Mucosa of rectum (tissue), 2 donors: ENCODE measurements at regions not wholly inside any gene's neighbourhood (a gene's known extent, or its start where the extent isn't known, plus 50 kb on each side); places are given as distances from the start of the nearest gene placed in this dataset.
A peak's percentile ranks its signal among the peaks of the same experiment; 100 is the strongest.

Experiments
- H3K27ac ChIP-seq, 2 donors: one replicate each; pipeline ENCODE4 v1.7.0; 2013; ENCODE audit warnings: inconsistent platforms in 2 of 2, low read depth in 2 of 2, low read length in 2 of 2
- H3K27me3 ChIP-seq, 2 donors: one replicate each; pipeline ENCODE4 v1.7.0; 2013; ENCODE audit warnings: low read length in 2 of 2; ENCODE audit not compliant: control insufficient read depth in 2 of 2, insufficient read depth in 2 of 2
- H3K36me3 ChIP-seq, 2 donors: one replicate each; pipeline ENCODE4 v1.7.0; 2013; ENCODE audit warnings: low read length in 2 of 2; ENCODE audit not compliant: control insufficient read depth in 2 of 2, insufficient read depth in 2 of 2
- H3K4me1 ChIP-seq, 2 donors: one replicate each; pipeline ENCODE4 v1.7.0; 2013; ENCODE audit warnings: low read length in 2 of 2, mild to moderate bottlenecking in 1 of 2; ENCODE audit not compliant: control insufficient read depth in 2 of 2, insufficient read depth in 2 of 2
- H3K4me3 ChIP-seq, 2 donors: one replicate each; pipeline ENCODE4 v1.7.0; 2013; ENCODE audit warnings: low read length in 2 of 2
- H3K9ac ChIP-seq, 2 donors: one replicate each; pipeline ENCODE4 v1.7.0; 2013; ENCODE audit warnings: low read length in 2 of 2, low read depth in 1 of 2, mild to moderate bottlenecking in 1 of 2
- H3K9me3 ChIP-seq, 2 donors: one replicate each; pipeline ENCODE4 v1.7.0; 2013; ENCODE audit warnings: low read length in 2 of 2; ENCODE audit not compliant: control insufficient read depth in 2 of 2
- donor health status: healthy.
- donor health status: Normal muscosa, but diverticular disease.

DNA sequence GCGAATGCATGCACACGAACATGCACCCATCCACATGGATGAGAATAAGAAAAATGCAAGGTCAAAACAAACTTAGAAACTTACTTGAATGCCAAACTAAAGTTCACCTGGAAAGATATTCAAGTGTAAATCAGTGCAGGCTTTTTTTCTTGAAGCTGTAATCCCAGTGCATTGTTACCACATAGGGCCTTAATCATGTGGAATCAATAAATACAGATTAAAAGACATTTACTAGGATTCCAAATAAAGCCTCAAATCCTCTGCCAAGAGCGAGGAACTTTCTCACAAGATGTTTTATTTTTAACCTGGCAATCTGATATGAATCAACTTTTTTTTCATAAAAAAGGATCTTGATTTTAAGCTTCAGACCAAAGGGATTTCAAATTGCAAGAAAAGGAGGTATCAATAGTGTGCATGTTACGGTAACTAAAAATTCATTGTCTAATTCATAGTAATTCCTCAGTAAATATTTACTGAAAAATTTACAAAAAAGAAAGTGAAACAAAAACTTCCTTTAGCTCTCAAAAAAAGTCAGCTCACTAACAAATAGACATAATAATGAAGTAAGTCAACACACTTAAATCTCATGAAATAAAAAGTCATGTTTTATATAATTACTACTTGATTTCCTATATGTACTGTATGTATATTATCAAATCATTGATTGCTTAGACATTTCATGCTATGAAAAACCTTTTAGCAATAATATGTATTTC, 978.6 kb downstream of the PLOD2 start:
- Histone ChIP-seq H3K4me1 (no peaks in the 10 kb centered on the region), H3K4me3 (peak overlapping the region in 1 of 2 donors; percentile 13), H3K27me3 (no peaks in the 10 kb centered on the region), H3K9ac (no peak overlapping the region), H3K27ac (no peak overlapping the region), H3K9me3 (peaks cover 0 to 1% of the 10 kb centered on the region in 2 donors), H3K36me3 (no peaks in the 10 kb centered on the region)

DNA sequence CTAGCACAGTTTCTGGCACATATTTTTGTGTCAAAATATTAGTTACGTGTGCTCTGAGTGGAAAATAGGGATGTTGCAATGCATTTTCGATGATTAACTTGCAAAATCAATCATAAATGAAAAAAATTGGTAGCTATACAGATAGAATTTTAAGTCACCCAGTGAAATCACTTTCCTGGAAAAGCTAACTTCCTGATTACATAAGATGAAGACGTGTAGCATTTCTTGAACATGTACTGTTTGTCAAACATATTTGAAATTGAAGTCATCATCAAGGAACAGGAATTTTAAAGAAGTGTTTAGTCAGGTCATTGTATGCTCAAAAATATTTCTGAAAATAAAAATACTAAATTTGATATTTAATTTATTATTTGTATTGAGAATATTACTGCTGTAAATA, 977.7 kb downstream of the PLOD2 start:
- Histone ChIP-seq H3K27ac (no peak overlapping the region), H3K27me3 (no peaks in the 10 kb centered on the region)

DNA sequence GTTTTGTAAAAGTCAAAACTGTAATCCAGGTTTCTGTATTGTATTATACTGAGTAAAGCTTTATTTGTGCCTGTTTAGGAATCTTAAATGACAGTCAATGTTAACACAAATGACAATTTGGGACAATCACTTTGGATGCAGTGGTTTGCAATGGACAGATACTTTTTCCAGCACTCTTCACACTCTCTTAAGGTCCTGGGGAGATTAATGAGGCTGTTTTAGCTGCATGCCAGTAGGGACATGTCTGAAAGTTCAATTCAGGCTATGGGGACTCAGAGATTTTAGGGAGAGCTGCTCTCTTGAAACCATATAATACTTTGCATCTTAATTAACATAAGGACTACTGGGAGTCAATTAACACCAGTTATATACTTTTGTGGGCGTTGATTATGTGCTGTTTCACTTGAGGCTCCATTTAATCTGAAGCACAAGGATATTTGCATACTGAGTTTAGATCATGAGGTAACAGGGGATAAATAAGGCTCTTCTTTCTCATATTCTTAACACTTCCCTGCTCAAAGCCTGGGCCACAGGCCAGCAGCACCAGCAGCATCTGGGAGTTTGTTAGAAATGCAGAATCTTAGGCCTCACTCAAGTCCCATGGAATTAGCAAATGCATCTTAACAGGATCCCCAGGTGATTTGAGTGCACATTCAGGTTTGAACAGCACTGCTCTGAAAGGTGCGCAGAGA, 972.8 kb downstream of the PLOD2 start:
- Histone ChIP-seq H3K9ac (no peak overlapping the region), H3K36me3 (no peaks in the 10 kb centered on the region), H3K4me3 (no peak overlapping the region), H3K9me3 (peaks cover 0 to 3% of the 10 kb centered on the region in 2 donors), H3K27me3 (no peaks in the 10 kb centered on the region), H3K4me1 (no peaks in the 10 kb centered on the region), H3K27ac (no peak overlapping the region)

More for the DNA sequence above, 977.7 kb downstream of the PLOD2 start:
- Histone ChIP-seq H3K4me3 (no peak overlapping the region), H3K9ac (no peak overlapping the region), H3K9me3 (peaks cover 0 to 1% of the 10 kb centered on the region in 2 donors), H3K4me1 (no peaks in the 10 kb centered on the region), H3K36me3 (no peaks in the 10 kb centered on the region)

DNA sequence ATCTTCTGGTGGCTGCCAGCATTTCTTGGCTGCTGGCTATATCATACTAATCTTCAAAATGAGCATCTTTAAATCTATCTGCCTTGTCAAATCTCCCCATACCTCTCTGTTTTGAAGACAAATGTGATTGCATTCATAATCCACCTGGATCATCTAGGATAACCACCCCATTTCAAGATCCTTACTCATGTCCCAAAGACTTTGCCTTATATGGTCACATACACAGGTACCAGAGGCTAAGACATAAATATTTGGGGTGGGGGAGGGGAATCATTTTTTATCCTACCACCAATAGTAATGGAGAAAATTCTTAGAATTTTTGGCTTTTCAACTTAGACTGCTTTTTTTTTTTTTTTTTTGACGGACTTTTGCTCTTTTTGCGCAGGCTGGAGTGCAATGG, 970.8 kb downstream of the PLOD2 start:
- Histone ChIP-seq H3K4me3 (no peak overlapping the region), H3K9ac (no peak overlapping the region), H3K9me3 (peaks cover 0 to 3% of the 10 kb centered on the region in 2 donors), H3K27me3 (no peaks in the 10 kb centered on the region), H3K36me3 (no peaks in the 10 kb centered on the region), H3K4me1 (no peaks in the 10 kb centered on the region), H3K27ac (no peak overlapping the region)

DNA sequence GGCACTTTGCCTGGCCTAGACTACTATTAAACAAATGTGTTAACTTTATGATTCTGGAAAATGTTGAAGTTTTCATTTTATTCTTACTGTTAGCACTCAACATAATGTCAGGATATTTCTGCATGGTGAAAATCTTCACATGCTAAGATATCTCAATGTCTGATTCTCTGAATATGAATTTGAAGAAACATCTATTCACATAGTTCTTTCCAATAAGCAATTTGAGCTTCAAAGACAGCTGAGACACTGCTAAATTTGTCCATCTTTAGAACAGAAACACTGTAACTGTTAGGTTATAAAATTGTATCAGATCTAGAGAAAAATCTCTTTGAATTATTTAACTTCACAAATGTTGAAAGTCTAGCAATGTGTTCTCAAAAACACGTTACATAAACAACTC, 970.2 kb downstream of the PLOD2 start:
- no peaks in the 10 kb centered on the region for H3K27me3 ChIP-seq
- H3K9ac ChIP-seq: no peak overlapping the region
- no peak overlapping the region for H3K27ac ChIP-seq

DNA sequence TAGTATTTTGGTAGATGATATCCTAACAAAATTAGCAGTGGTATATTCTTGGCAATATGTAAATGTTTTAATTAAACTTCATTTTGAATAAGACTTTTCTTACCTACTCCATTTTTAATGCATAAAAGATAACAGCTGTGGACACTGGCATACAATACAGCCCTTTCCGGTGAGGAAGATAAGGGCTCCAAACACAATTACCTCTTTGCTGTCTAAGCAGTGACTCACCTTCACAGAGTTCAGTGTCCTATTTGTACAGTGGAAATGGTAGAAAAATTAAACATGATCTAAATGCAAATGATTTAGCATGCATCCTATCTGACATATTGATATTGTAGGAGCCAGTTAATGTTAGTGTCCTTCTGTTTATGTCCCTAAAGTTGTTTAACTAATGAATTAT, 969.4 kb downstream of the PLOD2 start:
- H3K9me3 ChIP-seq: peaks cover 0 to 3% of the 10 kb centered on the region in 2 donors
- H3K36me3 ChIP-seq: no peaks in the 10 kb centered on the region
- H3K4me1 ChIP-seq: no peaks in the 10 kb centered on the region
- no peaks in the 10 kb centered on the region for H3K27me3 ChIP-seq
- H3K27ac ChIP-seq: no peak overlapping the region
- no peak overlapping the region for H3K9ac ChIP-seq
- no peak overlapping the region for H3K4me3 ChIP-seq

More for the DNA sequence above, 970.2 kb downstream of the PLOD2 start:
- Histone ChIP-seq H3K4me3 (no peak overlapping the region), H3K9me3 (peaks cover 0 to 3% of the 10 kb centered on the region in 2 donors), H3K4me1 (no peaks in the 10 kb centered on the region), H3K36me3 (no peaks in the 10 kb centered on the region)

DNA sequence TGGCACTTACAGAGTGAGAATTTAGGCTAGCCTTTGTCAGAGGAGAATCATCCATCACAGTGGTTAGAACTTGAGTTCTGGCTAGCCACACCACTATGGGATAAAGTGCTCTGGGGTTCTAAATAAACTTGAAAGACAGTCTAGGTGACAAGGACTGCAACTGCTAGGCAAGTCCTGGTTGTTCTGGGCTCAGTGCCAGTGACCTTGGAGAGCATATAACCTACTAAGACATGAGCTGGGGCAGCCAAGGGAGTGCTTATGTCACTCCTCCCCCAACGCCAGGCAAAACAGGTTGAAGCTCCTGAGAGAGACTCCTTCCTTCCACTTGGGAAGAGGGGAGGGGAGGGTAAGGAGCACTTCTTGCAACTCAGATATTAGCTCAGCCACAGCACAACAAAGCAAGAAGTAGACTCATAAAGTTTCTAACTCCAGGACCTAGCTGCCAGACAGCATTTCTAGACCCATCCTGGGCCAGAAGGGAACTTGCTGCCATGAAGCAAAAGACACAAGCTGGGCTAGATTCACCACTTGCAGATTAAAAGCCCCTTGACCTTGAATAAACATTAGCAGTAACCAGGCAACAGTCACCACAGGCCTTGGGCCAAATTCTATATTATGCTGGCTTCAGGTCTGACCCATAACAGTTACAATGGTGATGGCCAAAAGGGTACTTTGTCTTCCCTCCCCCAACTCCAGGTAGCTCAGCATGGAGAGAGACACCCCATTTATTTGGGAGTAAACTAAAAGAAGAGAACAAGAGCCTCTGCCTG, 963.7 kb downstream of the PLOD2 start:
- H3K27me3 ChIP-seq: no peaks in the 10 kb centered on the region
- no peaks in the 10 kb centered on the region for H3K4me1 ChIP-seq
- no peak overlapping the region for H3K27ac ChIP-seq
- peaks cover 0 to 3% of the 10 kb centered on the region in 2 donors for H3K9me3 ChIP-seq
- no peaks in the 10 kb centered on the region for H3K36me3 ChIP-seq
- H3K4me3 ChIP-seq: no peak overlapping the region
- no peak overlapping the region for H3K9ac ChIP-seq

DNA sequence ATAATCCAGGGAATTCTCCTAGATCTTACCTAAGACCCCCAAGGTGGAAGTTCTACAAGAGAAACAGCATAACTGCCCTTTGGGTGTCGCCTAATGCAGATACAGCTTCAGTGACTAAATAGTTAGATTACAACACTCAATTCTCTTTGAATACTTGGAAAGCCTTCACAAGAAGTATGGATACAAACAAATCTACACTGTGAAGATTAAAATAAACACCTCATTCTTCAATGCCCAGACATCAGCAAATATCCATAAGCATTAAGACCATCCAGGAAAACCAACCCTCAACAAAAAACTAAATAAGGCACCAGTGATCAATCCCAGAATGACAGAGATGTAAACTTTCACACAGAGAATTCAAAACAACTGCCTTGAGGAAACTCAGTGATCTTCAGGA, 963.2 kb downstream of the PLOD2 start:
- H3K36me3 ChIP-seq: no peaks in the 10 kb centered on the region
- no peak overlapping the region for H3K27ac ChIP-seq
- no peaks in the 10 kb centered on the region for H3K27me3 ChIP-seq
- H3K9me3 ChIP-seq: peaks cover 0 to under 1% of the 10 kb centered on the region in 2 donors
- H3K4me3 ChIP-seq: no peak overlapping the region
- H3K4me1 ChIP-seq: no peaks in the 10 kb centered on the region
- no peak overlapping the region for H3K9ac ChIP-seq

DNA sequence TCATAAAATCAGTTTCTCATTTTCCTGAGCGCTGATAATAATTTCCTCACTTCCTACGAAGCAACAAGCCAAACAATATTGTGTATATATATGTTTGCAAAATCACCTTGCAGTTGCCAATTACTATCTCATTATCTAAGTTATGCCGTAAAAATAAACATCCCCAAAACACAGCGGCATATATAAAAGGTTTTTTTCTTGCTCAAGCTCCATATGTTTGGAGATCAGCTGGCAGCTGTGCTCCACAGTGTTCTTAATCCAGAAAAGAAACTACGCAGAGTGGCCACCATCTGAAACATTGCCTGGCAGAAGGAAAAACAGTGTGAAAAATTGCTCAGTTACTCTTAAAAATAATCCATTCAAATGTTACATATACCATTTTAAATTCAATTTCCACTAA, 951.4 kb downstream of the PLOD2 start:
- H3K4me3 ChIP-seq: no peak overlapping the region
- no peak overlapping the region for H3K27ac ChIP-seq
- H3K9ac ChIP-seq: no peak overlapping the region
- peaks cover 0 to 3% of the 10 kb centered on the region in 2 donors for H3K9me3 ChIP-seq
- no peaks in the 10 kb centered on the region for H3K4me1 ChIP-seq
- H3K36me3 ChIP-seq: no peaks in the 10 kb centered on the region
- no peaks in the 10 kb centered on the region for H3K27me3 ChIP-seq
